B cell (primary cell): ENCODE measurements at regions not wholly inside any gene's neighbourhood (a gene's known extent, or its start where the extent isn't known, plus 50 kb on each side); places are given as distances from the start of the nearest gene placed in this dataset.

ENCODE experiments used
- ATAC-seq: fragments of 200-7000 bp; cut with Tn5 transposase; one replicate; pipeline ENCODE4 v1.10.0; 2021; ENCODE audit warnings: low read depth, mild to moderate bottlenecking, moderate number of reproducible peaks, moderate library complexity
- CTCF ChIA-PET: fragments of 350-600 bp; sonication (Branson Sonifier 250); formaldehyde crosslinking; loops from one replicate; lab custom pipeline; 2021; ENCODE audit warnings: antibody characterized with exemption, inconsistent platforms; lab: Charles Lee
- POLR2A ChIA-PET: fragments of 350-600 bp; sonication (Branson Sonifier 250); formaldehyde crosslinking; loops from one replicate; lab custom pipeline; 2021; ENCODE audit warnings: antibody characterized with exemption; lab: Charles Lee
- DNase-seq: peaks from one replicate; pipeline ENCODE4 v3.0.0; 2013
- H2AFZ ChIP-seq: 2 replicates; pipeline ENCODE4 v1.6.1; 2012; ENCODE audit warnings: mild to moderate bottlenecking, low read depth, low read length; ENCODE audit not compliant: insufficient read depth, poor library complexity, severe bottlenecking
- H3K27ac ChIP-seq, 2 donors: 1 replicate in 1 of 2; 2 replicates in 1 of 2; pipeline ENCODE4 v1.5.1; 2012 to 2013; ENCODE audit warnings: low read length in 2 of 2, mild to moderate bottlenecking in 2 of 2, moderate library complexity in 1 of 2
- H3K27me3 ChIP-seq, 4 experiments: fragments of 200-600 bp in 1 of 4; sonication (generic) in 1 of 4; replicated peaks in 1 of 4; 1 replicate in 2 of 4; 2 replicates in 2 of 4; pipeline versions ENCODE4 v1.6.1 to v1.7.0; 2013 to 2016; ENCODE audit warnings: low read length in 3 of 4, mild to moderate bottlenecking in 2 of 4, mixed read lengths in 1 of 4, moderate library complexity in 1 of 4; ENCODE audit not compliant: insufficient read depth in 4 of 4, control insufficient read depth in 3 of 4; ENCODE audit errors: control extremely low read depth in 1 of 4
- H3K36me3 ChIP-seq, 2 experiments: replicated peaks in 1 of 2; 1 replicate in 1 of 2; 2 replicates in 1 of 2; pipeline versions ENCODE4 v1.6.1 to v1.7.1; 2013; ENCODE audit warnings: low read length in 1 of 2; ENCODE audit not compliant: insufficient read depth in 2 of 2, control insufficient read depth in 1 of 2; ENCODE audit errors: control extremely low read depth in 1 of 2, extremely low read depth in 1 of 2
- H3K4me1 ChIP-seq, 2 donors: fragments of 200-600 bp in 1 of 2; sonication (generic) in 1 of 2; 1 replicate in 1 of 2; 2 replicates in 1 of 2; pipeline versions ENCODE4 v1.5.1 to v1.6.1; 2013 to 2017; ENCODE audit warnings: low read length in 2 of 2; ENCODE audit not compliant: control insufficient read depth in 2 of 2, insufficient read depth in 2 of 2
- H3K4me2 ChIP-seq: replicated peaks from 2 replicates; pipeline ENCODE3; 2012; ENCODE audit warnings: mild to moderate bottlenecking, low read depth, low read length; ENCODE audit not compliant: poor library complexity, severe bottlenecking
- H3K4me3 ChIP-seq, 5 experiments: fragments of 200-600 bp in 1 of 5; sonication (generic) in 1 of 5; 1 replicate in 3 of 5; 2 replicates in 2 of 5; pipeline versions ENCODE4 v1.5.1 to v1.7.0; 2011 to 2016; ENCODE audit warnings: low read length in 4 of 5, mild to moderate bottlenecking in 4 of 5, low read depth in 2 of 5, control low read depth in 1 of 5, moderate library complexity in 1 of 5; ENCODE audit not compliant: insufficient read depth in 1 of 5; ENCODE audit errors: control extremely low read depth in 1 of 5, extremely low read depth in 1 of 5
- H3K79me2 ChIP-seq: fragments of 200-600 bp; sonication (generic); one replicate; pipeline ENCODE4 v1.6.0; 2016; ENCODE audit warnings: low read length; ENCODE audit not compliant: control insufficient read depth, insufficient read depth
- H3K9ac ChIP-seq: fragments of 200-600 bp; sonication (generic); 2 replicates; pipeline ENCODE4 v1.6.1; 2017; ENCODE audit warnings: mild to moderate bottlenecking, low read length, moderate library complexity
- H3K9me3 ChIP-seq, 3 donors: one replicate each; pipeline versions ENCODE4 v1.6.1 to v1.7.1; 2013; ENCODE audit warnings: low read length in 2 of 3; ENCODE audit not compliant: control insufficient read depth in 2 of 3, insufficient read depth in 1 of 3; ENCODE audit errors: control extremely low read depth in 1 of 3
- H4K20me1 ChIP-seq: 2 replicates; pipeline ENCODE4 v1.6.0; 2012; ENCODE audit warnings: mild to moderate bottlenecking, low read length; ENCODE audit not compliant: insufficient read depth, control insufficient read depth, poor library complexity, severe bottlenecking
- H3K27ac Mint-ChIP-seq: one replicate; pipeline ENCODE4 v1.8.0; 2021; ENCODE audit warnings: mixed read lengths
- H3K27me3 Mint-ChIP-seq: one replicate; pipeline ENCODE4 v1.8.0; 2021; ENCODE audit warnings: mixed read lengths
- H3K4me1 Mint-ChIP-seq: one replicate; pipeline ENCODE4 v1.8.0; 2021; ENCODE audit warnings: mixed read lengths
- H3K4me3 Mint-ChIP-seq: one replicate; pipeline ENCODE4 v1.8.0; 2021; ENCODE audit warnings: mixed read lengths
- H3K9me3 Mint-ChIP-seq: one replicate; pipeline ENCODE4 v1.8.0; 2022; ENCODE audit warnings: mixed read lengths; ENCODE audit not compliant: insufficient read depth
- EZH2 ChIP-seq: IDR thresholded peaks from 2 replicates; pipeline ENCODE4 v1.6.1; 2012; ENCODE audit warnings: borderline replicate concordance, low read depth, mild to moderate bottlenecking, moderate library complexity, low read length; ENCODE audit not compliant: insufficient read depth, poor library complexity, severe bottlenecking
- WGBS: methylation state at CpG from one replicate; pipeline ENCODE4 v1.1.5; 2013; ENCODE audit warnings: missing lambda C conversion rate; ENCODE audit not compliant: insufficient coverage; 5-methylcytosine and 5-hydroxymethylcytosine counted together
- intact Hi-C: fragments of 100-400 bp; cut with micrococcal nuclease; formaldehyde crosslinking; loops from one replicate; pipeline ENCODE4 v1.10.0; 2022
- TF ChIP-seq, protein P1 (sequence below): fragments of 200-600 bp; IDR thresholded peaks from one replicate; pipeline ENCODE4 v1.8.0; 2022; ENCODE audit warnings: antibody characterized with exemption, mild to moderate bottlenecking

DNA sequence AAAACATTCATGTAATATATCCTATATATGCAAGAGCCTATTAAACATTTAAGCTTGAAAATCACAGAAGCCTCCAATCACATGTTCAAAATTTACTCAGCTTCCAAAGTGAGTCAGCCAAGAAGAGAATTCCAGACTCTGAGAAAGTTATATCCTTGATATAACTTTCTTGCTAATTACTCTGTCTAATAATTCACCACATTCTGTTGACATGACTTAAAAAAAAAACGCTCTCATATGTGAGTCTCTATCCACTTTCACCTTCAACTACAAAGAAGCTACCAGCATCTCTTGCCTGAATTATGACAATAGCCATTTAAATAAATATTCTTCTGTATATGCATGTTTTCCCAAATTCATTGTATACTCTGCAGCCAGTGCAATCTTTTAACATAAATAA, 1116.3 kb upstream of the CADM2 start:
- Histone ChIP-seq H3K4me1 (no peaks in the 10 kb centered on the region), H3K79me2 (no peaks in the 10 kb centered on the region), H4K20me1 (no peaks in the 10 kb centered on the region), H3K9ac (no peak overlapping the region), H3K4me3 (no peak overlapping the region), H2AFZ (no peak overlapping the region), H3K9me3 (peaks cover 0 to 4% (median 0%) of the 10 kb centered on the region in 3 donors), H3K27ac (no peak overlapping the region), H3K4me2 (no peak overlapping the region), H3K27me3 (no peaks in the 10 kb centered on the region), H3K36me3 (no peaks in the 10 kb centered on the region)
- no peaks in the 10 kb centered on the region for H3K27me3 Mint-ChIP-seq
- H3K9me3 Mint-ChIP-seq = no peaks in the 10 kb centered on the region
- TF ChIP-seq EZH2 = no peak
- TF ChIP-seq, protein P1, sequence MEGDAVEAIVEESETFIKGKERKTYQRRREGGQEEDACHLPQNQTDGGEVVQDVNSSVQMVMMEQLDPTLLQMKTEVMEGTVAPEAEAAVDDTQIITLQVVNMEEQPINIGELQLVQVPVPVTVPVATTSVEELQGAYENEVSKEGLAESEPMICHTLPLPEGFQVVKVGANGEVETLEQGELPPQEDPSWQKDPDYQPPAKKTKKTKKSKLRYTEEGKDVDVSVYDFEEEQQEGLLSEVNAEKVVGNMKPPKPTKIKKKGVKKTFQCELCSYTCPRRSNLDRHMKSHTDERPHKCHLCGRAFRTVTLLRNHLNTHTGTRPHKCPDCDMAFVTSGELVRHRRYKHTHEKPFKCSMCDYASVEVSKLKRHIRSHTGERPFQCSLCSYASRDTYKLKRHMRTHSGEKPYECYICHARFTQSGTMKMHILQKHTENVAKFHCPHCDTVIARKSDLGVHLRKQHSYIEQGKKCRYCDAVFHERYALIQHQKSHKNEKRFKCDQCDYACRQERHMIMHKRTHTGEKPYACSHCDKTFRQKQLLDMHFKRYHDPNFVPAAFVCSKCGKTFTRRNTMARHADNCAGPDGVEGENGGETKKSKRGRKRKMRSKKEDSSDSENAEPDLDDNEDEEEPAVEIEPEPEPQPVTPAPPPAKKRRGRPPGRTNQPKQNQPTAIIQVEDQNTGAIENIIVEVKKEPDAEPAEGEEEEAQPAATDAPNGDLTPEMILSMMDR = no peak
- ATAC-seq (no peak), DNase-seq (no peak)
- ChIA-PET CTCF (no interaction called here), POLR2A (no interaction called here)
- H3K27ac Mint-ChIP-seq = no peak overlapping the region
- no CpG with 5 or more reads among the region's 1 CpG for WGBS
- intact Hi-C loops = no loop called here
- H3K4me3 Mint-ChIP-seq = no peak overlapping the region
- H3K4me1 Mint-ChIP-seq = no peaks in the 10 kb centered on the region

DNA sequence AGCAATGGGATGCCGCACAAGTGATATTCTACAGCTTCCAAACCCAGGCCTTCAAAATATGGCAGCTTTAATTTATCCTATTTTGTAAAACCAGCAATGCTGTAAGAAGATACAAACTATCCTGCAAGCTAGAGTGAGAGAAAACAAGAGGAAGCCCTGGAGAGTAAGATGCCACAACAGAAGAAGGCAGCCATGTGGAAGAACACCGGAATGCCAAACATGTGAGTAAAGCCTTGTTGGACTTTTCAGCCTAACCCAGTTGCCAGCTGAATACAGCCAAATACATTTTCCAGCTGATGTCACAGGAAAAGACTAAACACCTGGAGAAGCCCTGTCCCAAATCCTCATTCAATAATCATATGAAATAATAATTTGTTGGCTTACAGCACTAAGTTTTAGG, 1115.1 kb upstream of the CADM2 start:
- DNase-seq (no peak), ATAC-seq (no peak)
- Mint-ChIP-seq H3K4me3 (no peak overlapping the region), H3K4me1 (no peaks in the 10 kb centered on the region), H3K9me3 (no peaks in the 10 kb centered on the region), H3K27me3 (no peaks in the 10 kb centered on the region), H3K27ac (no peak overlapping the region)
- Histone ChIP-seq H3K9ac (no peak overlapping the region), H3K4me3 (no peak overlapping the region), H3K4me1 (no peaks in the 10 kb centered on the region), H3K27ac (no peak overlapping the region), H3K79me2 (no peaks in the 10 kb centered on the region), H3K36me3 (no peaks in the 10 kb centered on the region), H3K27me3 (no peaks in the 10 kb centered on the region), H2AFZ (no peak overlapping the region), H4K20me1 (no peaks in the 10 kb centered on the region), H3K4me2 (no peak overlapping the region), H3K9me3 (peaks cover 0 to 4% (median 0%) of the 10 kb centered on the region in 3 donors)
- intact Hi-C loops = no loop called here
- ChIA-PET CTCF (no interaction called here), POLR2A (no interaction called here)
- no peak for TF ChIP-seq EZH2
- TF ChIP-seq, protein P1 = no peak
- WGBS = 100% methylated on average over 1 of the region's 2 CpGs
